HCT116 (cell line): ENCODE measurements at regions not wholly inside any gene's neighbourhood (a gene's known extent, or its start where the extent isn't known, plus 50 kb on each side); places are given as distances from the start of the nearest gene placed in this dataset.

ENCODE experiments used
- ATAC-seq: fragments of 200-7000 bp; cut with Tn5 transposase; 2 replicates; pipeline ENCODE4 v1.9.1; 2020; ENCODE audit warnings: mild to moderate bottlenecking, moderate library complexity
- BruUV-seq: library from RNA; stranded (reverse); fragments of 400-500 nt; replicated peaks from 2 replicates; lab custom pipeline; 2021; lab: Mats Ljungman, UMichigan
- CTCF ChIA-PET: fragments of 300-600 bp; sonication (Branson Sonifier 250); formaldehyde crosslinking; loops from one replicate; lab custom pipeline; 2021; ENCODE audit warnings: antibody characterized with exemption; lab: Charles Lee
- POLR2A ChIA-PET: fragments of 300-600, 350-600 bp; sonication (Branson Sonifier 250); formaldehyde crosslinking; loops from one replicate; lab custom pipeline; 2021; ENCODE audit warnings: antibody characterized with exemption; lab: Charles Lee
- RAD21 ChIA-PET, 2 experiments: fragments of 300-600 bp; sonication (Branson Sonifier 250); formaldehyde crosslinking; loops; one replicate each; lab custom pipeline; 2023; ENCODE audit warnings: low total read pairs in 2 of 2; ENCODE audit not compliant: uncharacterized antibody in 2 of 2, unreplicated experiment in 2 of 2, low non-redundant PET in 1 of 2; lab: Charles Lee
- DNase-seq: peaks from one replicate; pipeline ENCODE4 v3.0.0-alpha.2; 2010; ENCODE audit warnings: low read depth, low spot score
- H2AFZ ChIP-seq: fragments of 200-600 bp; shearing (Covaris generic), sonication (generic); 2 replicates; pipeline ENCODE4 v1.6.1; 2017; ENCODE audit warnings: low read depth, mixed run types, mixed read lengths, antibody characterized with exemption, low read length; ENCODE audit not compliant: poor library complexity, severe bottlenecking
- H3K27ac ChIP-seq: 2 replicates; pipeline ENCODE4 v1.5.1; 2012; ENCODE audit warnings: low read depth, low read length
- H3K27me3 ChIP-seq: fragments of 200-600 bp; sonication (generic); 2 replicates; pipeline ENCODE4 v1.6.1; 2016; ENCODE audit warnings: mixed run types, low read length, mixed read lengths; ENCODE audit not compliant: insufficient read depth
- H3K36me3 ChIP-seq, 2 experiments: fragments of 200-500 bp in 1 of 2; fragments of 200-600 bp in 1 of 2; sonication (Bioruptor generic) in 1 of 2; sonication (generic) in 1 of 2; 2 replicates each; pipeline versions ENCODE4 v1.5.1 to v1.6.1; 2014 to 2016; ENCODE audit warnings: low read length in 2 of 2, inconsistent platforms in 1 of 2, mixed read lengths in 1 of 2, mixed run types in 1 of 2; ENCODE audit not compliant: insufficient read depth in 2 of 2, control insufficient read depth in 1 of 2
- H3K4me1 ChIP-seq, 2 experiments: fragments of 200-600 bp in 1 of 2; sonication (generic) in 1 of 2; 2 replicates each; pipeline versions ENCODE4 v1.5.1 to v1.6.1; 2012 to 2017; ENCODE audit warnings: low read length in 2 of 2, inconsistent platforms in 1 of 2, mild to moderate bottlenecking in 1 of 2, mixed read lengths in 1 of 2, mixed run types in 1 of 2, moderate library complexity in 1 of 2; ENCODE audit not compliant: insufficient read depth in 2 of 2, control insufficient read depth in 1 of 2
- H3K4me2 ChIP-seq: fragments of 200-600 bp; sonication (generic); 2 replicates; pipeline ENCODE4 v1.6.1; 2017; ENCODE audit warnings: mixed run types, low read length, mixed read lengths
- H3K4me3 ChIP-seq, 2 experiments: fragments of 200-600 bp in 1 of 2; sonication (generic) in 1 of 2; replicated peaks in 1 of 2; 2 replicates each; pipeline ENCODE4 v1.5.1; 2011 to 2016; ENCODE audit warnings: low read length in 2 of 2, control low read depth in 1 of 2, low read depth in 1 of 2, mild to moderate bottlenecking in 1 of 2, mixed read lengths in 1 of 2, mixed run types in 1 of 2
- H3K79me2 ChIP-seq: fragments of 200-600 bp; sonication (generic); 2 replicates; pipeline ENCODE4 v1.6.1; 2017; ENCODE audit warnings: mild to moderate bottlenecking, mixed run types, low read length, moderate library complexity, mixed read lengths; ENCODE audit not compliant: insufficient read depth
- H3K9ac ChIP-seq: fragments of 200-600 bp; sonication (generic); 2 replicates; pipeline ENCODE4 v1.6.1; 2016; ENCODE audit warnings: low read length, mixed read lengths
- H3K9me2 ChIP-seq: fragments of 200-600 bp; sonication (generic), shearing (Covaris generic); 2 replicates; pipeline ENCODE4 v1.6.1; 2017; ENCODE audit warnings: mixed run types, mild to moderate bottlenecking, moderate library complexity; ENCODE audit not compliant: insufficient read depth
- H3K9me3 ChIP-seq, 2 experiments: fragments of 200-500 bp in 1 of 2; fragments of 200-600 bp in 1 of 2; sonication (Bioruptor generic) in 1 of 2; sonication (generic) in 1 of 2; 2 replicates each; pipeline ENCODE4 v1.6.1; 2014 to 2017; ENCODE audit warnings: low read length in 2 of 2, mixed read lengths in 2 of 2, inconsistent platforms in 1 of 2, low read depth in 1 of 2, mild to moderate bottlenecking in 1 of 2, mixed run types in 1 of 2, moderate library complexity in 1 of 2; ENCODE audit not compliant: control insufficient read depth in 1 of 2, insufficient read depth in 1 of 2
- H4K20me1 ChIP-seq: fragments of 200-600 bp; sonication (generic), shearing (Covaris generic); 2 replicates; pipeline ENCODE4 v1.6.1; 2017; ENCODE audit warnings: mixed run types, mild to moderate bottlenecking, moderate library complexity; ENCODE audit not compliant: insufficient read depth
- CBX3 ChIP-seq: IDR thresholded peaks from 2 replicates; pipeline ENCODE4 v1.6.1; 2012; ENCODE audit warnings: low read depth
- CEBPB ChIP-seq: IDR thresholded peaks from 2 replicates; pipeline ENCODE4 v1.6.1; 2012; ENCODE audit warnings: low read depth
- CTCF ChIP-seq, 3 experiments: fragments of 200-600 bp in 1 of 3; sonication (generic) in 1 of 3; IDR thresholded peaks in 2 of 3; conservative IDR thresholded peaks in 1 of 3; 2 replicates each; pipeline ENCODE4 v1.5.1; 2012 to 2017; ENCODE audit warnings: low read depth in 2 of 3, low read length in 2 of 3, antibody characterized with exemption in 1 of 3, borderline replicate concordance in 1 of 3, control low read depth in 1 of 3, mild to moderate bottlenecking in 1 of 3, mixed read lengths in 1 of 3, mixed run types in 1 of 3, moderate library complexity in 1 of 3; ENCODE audit not compliant: insufficient read depth in 1 of 3
- ELF1 ChIP-seq: IDR thresholded peaks from 2 replicates; pipeline ENCODE4 v1.6.1; 2012; ENCODE audit warnings: low read depth, borderline replicate concordance
- EZH2 ChIP-seq: fragments of 200-600 bp; sonication (generic); IDR thresholded peaks from 2 replicates; pipeline ENCODE4 v1.6.1; 2017; ENCODE audit warnings: antibody characterized with exemption, mixed run types
- EZH2phosphoT487 ChIP-seq: fragments of 200-600 bp; IDR thresholded peaks from 2 replicates; pipeline ENCODE4 v1.6.1; 2018; ENCODE audit warnings: antibody characterized with exemption, borderline replicate concordance
- JUND ChIP-seq: IDR thresholded peaks from 2 replicates; pipeline ENCODE4 v1.6.1; 2012
- MAX ChIP-seq: IDR thresholded peaks from 2 replicates; pipeline ENCODE4 v1.6.1; 2012
- POLR2A ChIP-seq: IDR thresholded peaks from 2 replicates; pipeline ENCODE4 v1.7.0; 2011; ENCODE audit warnings: borderline replicate concordance; ENCODE audit not compliant: insufficient read depth, insufficient read length; ENCODE audit errors: extremely low read depth
- REST ChIP-seq: IDR thresholded peaks from 2 replicates; pipeline ENCODE4 v1.6.1; 2012; ENCODE audit warnings: low read depth
- SRF ChIP-seq: IDR thresholded peaks from 2 replicates; pipeline ENCODE4 v1.6.1; 2012; ENCODE audit warnings: low read depth
- intact Hi-C: fragments of 100-400 bp; cut with micrococcal nuclease; formaldehyde crosslinking; loops from 2 replicates; pipeline ENCODE4 v1.10.0; 2022

- Histone ChIP-seq H3K4me2 (no peak overlapping the region), H3K27me3 (peaks cover 14% of the 10 kb centered on the region), H3K4me1 (no peaks in the 10 kb centered on the region), H3K9me2 (no peaks in the 10 kb centered on the region), H3K9me3 (no peaks in the 10 kb centered on the region), H3K79me2 (no peaks in the 10 kb centered on the region), H4K20me1 (no peaks in the 10 kb centered on the region), H3K36me3 (no peaks in the 10 kb centered on the region), H3K27ac (no peak overlapping the region), H2AFZ (no peak overlapping the region), H3K9ac (no peak overlapping the region), H3K4me3 (no peak overlapping the region)
- ATAC-seq (no peak), DNase-seq (no peak)
- ChIA-PET CTCF (no interaction called here), RAD21 (no interaction called here), POLR2A (no interaction called here)
- intact Hi-C loops = no loop called here
- no TSS peak for BruUV-seq
- TF ChIP-seq REST (no peak), EZH2 (no peak), POLR2A (no peak), EZH2phosphoT487 (no peak), ELF1 (no peak), SRF (no peak), MAX (no peak), CTCF (IDR thresholded peaks at IDR 0.05 in 2 of 3, conservative IDR thresholded peaks at IDR 0.05 in 1 of 3; ENCODE audit: borderline replicate concordance in 1 of 3, insufficient read depth in 1 of 3, low read depth in 2 of 3, low read length in 2 of 3) (no peak), JUND (no peak), CBX3 (no peak), CEBPB (no peak)
Observed at GRCh38 chr10:11393858-11394257, 217.6 kb downstream of the USP6NL start.
